Stimulated activated CD8-positive, alpha-beta memory T cell treated with anti-CD3 and anti-CD28 coated beads, Interleukin-4, amount 100 ng/mL, for 48 hours (primary cell): ENCODE measurements at regions not wholly inside any gene's neighbourhood (a gene's known extent, or its start where the extent isn't known, plus 50 kb on each side); places are given as distances from the start of the nearest gene placed in this dataset.
"Not testable (repeated sequence)": the region's sequence is repeated elsewhere in the genome, so short reads cannot be mapped to it uniquely, and the experiment has no call there.

Source experiments
- DNase-seq: peaks from one replicate; pipeline ENCODE4 v3.0.0-alpha.2; 2020

GRCh38 chr1:80565406-80565805 lies 1235.3 kb upstream of the ADGRL2 start:
- DNase-seq, result no peak

GRCh38 chr1:80542231-80542630 lies 1258.5 kb upstream of the ADGRL2 start:
- no peak for DNase-seq

DNA sequence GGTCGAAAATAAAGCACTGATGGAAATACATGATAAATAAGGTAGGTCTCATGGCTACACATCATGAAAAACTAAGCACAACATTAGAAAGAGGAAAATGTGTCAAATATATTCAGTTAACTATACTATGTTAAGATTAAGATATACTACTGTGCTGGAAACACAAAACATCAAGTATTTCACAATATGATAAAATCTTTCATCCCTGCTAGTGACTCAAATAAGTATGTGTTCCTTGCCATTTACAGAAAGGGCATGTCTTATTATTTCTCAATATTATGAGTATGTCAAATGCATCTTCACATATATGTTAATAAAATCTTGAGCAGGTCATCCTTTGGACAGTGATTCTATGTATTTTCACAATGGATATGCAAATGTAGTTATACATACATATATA lies 1260.1 kb upstream of the ADGRL2 start:
- no peak for DNase-seq

DNA sequence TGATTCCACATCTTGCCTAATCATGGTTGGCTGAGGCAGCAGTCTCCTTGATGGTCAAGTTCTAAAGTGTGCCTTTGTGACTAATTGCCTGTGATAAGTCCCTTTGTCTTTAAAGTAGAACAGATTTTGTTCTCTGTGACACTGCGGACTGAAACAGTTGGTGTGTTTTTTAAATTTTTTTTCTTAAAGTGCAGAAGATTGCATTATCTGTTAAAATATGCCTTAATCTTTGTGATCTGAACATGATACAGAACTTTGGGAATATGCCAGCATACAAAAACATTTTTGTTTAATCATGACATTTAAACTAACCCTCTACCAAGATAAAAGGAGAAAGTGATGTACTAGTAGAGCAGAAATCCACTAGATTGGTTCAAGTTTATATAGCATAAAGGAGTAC lies 1260.6 kb upstream of the ADGRL2 start:
- no peak for DNase-seq

DNA sequence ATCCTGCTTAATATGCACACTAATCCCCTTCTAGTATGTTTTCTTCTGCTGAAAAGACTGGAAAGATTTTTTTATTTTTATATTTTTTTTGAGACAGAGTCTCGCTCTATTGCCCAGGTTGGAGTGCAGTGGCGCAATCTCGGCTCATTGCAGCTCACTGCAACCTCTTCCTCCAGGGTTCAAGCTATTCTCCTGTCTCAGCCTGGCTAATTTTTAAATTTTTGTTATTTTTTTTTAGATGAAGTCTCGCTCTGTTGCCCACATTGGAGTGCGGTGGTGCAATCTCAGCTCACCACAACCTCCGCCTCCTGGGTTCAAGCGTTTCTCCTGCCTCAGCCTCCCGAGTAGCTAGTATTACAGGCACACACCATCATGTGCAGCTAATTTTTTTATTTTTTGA lies 1261.4 kb upstream of the ADGRL2 start:
- not testable (repeated sequence) for DNase-seq

DNA sequence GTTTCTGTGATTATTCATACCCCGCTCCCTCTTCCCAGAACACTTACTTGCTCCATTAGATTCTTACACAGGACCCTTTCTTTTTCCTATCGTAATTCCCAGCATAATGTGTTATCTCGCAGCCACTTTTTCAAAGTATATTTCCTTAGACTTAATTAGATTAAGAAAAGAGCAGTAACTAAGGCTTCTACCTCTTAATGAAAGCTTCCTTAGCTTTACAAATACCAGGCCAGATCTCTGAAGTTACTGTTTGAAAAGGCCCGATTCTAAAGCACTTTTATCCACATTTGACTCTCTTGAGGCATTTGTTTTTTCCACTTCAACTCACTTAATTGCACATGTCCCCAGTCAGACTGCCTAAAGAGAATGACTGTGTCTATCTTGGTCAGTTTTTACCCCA lies 1264.3 kb upstream of the ADGRL2 start:
- no peak for DNase-seq

- no peak for DNase-seq
Observed at GRCh38 chr1:80535466-80535865, 1265.3 kb upstream of the ADGRL2 start.

- DNase-seq, result no peak
Observed at GRCh38 chr1:80534606-80535360, 1266.0 kb upstream of the ADGRL2 start.

GRCh38 chr1:80533775-80534334 lies 1266.9 kb upstream of the ADGRL2 start:
- no peak for DNase-seq

- no peak for DNase-seq
Observed at GRCh38 chr1:80533093-80533492, 1267.6 kb upstream of the ADGRL2 start.

- DNase-seq, result no peak
Observed at GRCh38 chr1:80531182-80531581, 1269.6 kb upstream of the ADGRL2 start.

DNA sequence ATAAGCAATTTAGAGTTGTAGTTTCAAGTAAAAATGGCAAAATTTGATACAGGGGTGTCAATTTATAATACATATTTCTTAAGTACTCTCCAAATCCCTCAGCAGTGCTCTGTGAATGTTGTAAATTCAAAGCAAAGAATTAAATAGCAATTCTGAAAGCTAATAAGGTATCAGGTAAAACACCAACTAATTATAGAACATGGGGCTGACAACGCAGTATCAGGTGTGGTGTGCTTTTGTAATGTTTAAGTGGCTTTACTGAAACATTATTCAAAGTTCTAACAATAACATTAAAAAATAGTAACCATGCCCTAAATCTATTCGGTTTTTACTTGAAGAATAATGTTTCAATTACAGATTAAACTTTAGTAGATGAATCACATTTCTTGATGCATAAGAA lies 1271.2 kb upstream of the ADGRL2 start:
- DNase-seq, result no peak

GRCh38 chr1:80523861-80524260 lies 1276.9 kb upstream of the ADGRL2 start:
- no peak for DNase-seq

DNA sequence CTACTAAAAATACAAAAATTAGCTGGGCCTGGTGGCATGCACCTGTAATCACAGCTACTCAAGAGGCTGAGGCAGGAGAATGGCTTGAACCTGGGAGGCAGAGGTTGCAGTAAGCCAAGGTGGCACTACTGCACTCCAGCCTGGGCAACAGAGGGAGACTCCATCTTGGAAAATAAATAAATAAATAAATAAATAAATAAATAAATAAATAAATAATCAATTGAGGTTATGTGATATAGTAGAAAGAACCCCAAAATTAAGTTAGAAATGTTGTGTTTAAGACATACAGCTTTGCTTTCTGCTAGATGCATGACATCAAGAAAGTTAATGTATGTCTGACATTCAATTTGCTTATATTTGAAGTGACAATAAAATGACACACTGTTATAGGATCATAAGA lies 1277.7 kb upstream of the ADGRL2 start:
- not testable (repeated sequence) for DNase-seq

- DNase-seq, result no peak
Observed at GRCh38 chr1:80520949-80521348, 1279.8 kb upstream of the ADGRL2 start.

DNA sequence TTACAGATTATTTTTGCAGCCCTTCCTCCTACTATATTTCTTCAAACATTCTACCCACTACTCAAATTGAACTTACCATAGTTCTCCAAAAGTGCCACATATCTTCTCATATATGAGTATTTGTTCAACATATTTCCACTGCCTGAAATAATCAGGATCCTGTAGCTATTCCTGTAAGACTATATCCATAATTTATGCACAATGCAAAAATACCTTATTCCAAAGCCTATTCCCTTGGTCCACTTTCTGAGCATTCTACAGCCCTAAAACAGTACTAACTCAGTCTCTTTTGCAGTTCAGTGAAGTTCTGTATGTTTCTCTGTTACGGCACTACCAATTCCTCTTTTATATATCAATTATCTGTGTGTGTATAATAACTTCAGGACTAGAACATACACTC lies 1283.7 kb upstream of the ADGRL2 start:
- DNase-seq, result no peak

- DNase-seq, result no peak
Observed at GRCh38 chr1:80509965-80510522, 1290.7 kb upstream of the ADGRL2 start.

DNA sequence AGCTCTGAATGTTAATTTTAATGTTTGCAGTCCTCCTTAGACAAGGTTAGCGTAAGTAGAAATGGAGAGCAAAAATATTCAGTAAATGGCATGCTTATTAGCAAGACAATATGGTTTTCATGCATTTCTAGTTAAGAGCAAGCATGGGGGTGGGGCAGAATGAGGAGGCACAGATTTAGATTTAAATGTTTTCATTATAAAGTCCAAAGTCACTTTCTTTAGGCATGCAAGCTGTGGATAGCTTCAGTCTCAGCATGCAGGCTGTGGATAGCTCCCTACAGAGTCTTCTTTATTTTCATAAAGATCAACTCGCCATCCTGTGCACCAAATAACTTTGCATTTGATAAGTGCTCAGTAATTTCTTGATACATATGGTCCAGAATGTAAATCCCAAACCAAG lies 1294.5 kb upstream of the ADGRL2 start:
- no peak for DNase-seq

DNA sequence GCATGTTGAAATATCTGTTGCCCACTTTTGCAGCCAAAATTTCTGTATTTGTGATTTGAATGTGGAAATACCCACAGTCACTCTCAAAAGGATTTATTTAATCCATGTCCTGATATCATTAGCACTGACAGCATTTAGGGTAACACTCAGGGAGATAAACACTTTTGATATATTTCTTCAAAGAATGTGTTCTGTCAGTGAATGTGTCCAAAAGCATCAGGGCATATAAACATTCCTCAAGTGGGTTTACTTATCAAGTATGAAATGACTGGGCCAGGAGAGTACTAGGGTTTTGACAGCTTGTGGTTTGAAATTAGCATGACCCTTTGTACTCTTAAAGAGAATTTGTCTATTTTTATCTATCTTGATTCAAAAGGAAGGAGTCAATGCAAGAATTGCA lies 1302.1 kb upstream of the ADGRL2 start:
- no peak for DNase-seq

DNA sequence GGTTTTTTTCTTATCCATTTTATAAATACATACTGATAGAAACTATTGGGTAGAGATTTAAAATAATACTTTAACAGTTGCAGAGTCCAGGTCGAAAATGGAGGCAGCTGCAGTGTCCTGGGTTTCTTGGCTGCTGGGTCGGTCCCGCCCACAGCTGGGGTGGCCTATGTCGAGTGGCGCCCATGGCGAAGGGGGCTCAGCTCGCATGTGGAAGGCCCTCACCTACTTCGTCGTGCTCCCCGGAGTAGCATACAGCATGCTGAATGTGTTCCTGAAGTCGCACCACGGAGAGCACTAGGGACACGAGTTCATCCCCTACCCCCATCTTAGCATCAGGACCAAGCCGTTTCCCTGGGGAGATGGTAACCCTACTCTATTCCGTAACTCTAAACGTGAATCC lies 1304.9 kb upstream of the ADGRL2 start:
- no peak for DNase-seq

- DNase-seq, result no peak
Observed at GRCh38 chr1:80472145-80472544, 1328.6 kb upstream of the ADGRL2 start.

DNA sequence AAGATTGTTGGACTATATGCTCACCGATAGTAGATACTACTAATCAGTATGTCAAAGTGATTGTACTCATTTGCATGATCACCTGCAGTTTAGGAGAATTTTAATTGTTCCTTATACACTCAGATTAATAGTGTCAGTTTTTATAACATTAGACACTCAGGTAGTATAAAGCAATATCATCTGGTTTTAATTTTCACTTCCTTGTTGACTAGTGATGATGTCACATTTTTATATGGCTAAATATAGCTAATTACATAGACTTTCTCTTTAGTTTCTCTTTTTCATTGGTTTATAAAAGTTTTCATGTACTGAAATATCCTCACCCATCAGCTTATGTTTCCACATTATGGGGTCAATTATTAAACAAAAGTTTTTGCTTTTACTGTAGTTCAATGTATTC lies 1332.4 kb upstream of the ADGRL2 start:
- no peak for DNase-seq

DNA sequence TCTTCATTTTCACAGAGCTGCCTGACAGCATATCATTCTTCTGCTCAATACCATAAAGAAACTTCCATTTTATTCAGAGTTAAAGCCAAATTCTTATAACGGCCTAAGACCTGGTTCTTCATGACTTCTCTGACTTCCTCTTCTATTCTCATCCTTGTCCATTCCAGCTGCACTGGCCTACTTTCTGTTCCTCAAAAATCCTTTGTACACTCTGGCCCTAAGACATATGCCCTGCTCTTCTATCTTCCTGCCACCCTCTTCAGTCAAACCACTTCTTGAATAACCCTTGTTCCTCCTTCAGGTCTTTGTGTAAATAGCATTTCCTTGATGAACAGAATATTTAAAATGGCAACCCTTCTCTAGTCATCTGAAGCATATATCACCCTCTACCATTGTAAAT lies 1338.7 kb upstream of the ADGRL2 start:
- DNase-seq, result no peak

- DNase-seq, result no peak
Observed at GRCh38 chr1:80457409-80457808, 1343.3 kb upstream of the ADGRL2 start.

GRCh38 chr1:80453775-80454174 lies 1347.0 kb upstream of the ADGRL2 start:
- no peak for DNase-seq
